GM12864 (cell line): ENCODE measurements at regions not wholly inside any gene's neighbourhood (a gene's known extent, or its start where the extent isn't known, plus 50 kb on each side); places are given as distances from the start of the nearest gene placed in this dataset.
"Not testable (repeated sequence)": the region's sequence is repeated elsewhere in the genome, so short reads cannot be mapped to it uniquely, and the experiment has no call there.

Experiments used
- DNase-seq: peaks from one replicate; pipeline ENCODE4 v3.0.0-alpha.2; 2011; ENCODE audit warnings: low read depth
- H3K4me3 ChIP-seq: 2 replicates; pipeline ENCODE4 v1.5.1; 2011; ENCODE audit warnings: mild to moderate bottlenecking, low read depth, low read length, control low read depth
- TF ChIP-seq, protein P1 (sequence below): IDR thresholded peaks from 2 replicates; pipeline ENCODE4 v1.5.1; 2011; ENCODE audit warnings: low read depth, mild to moderate bottlenecking, moderate library complexity, low read length, control low read depth, inconsistent platforms; ENCODE audit errors: missing control alignments

DNA sequence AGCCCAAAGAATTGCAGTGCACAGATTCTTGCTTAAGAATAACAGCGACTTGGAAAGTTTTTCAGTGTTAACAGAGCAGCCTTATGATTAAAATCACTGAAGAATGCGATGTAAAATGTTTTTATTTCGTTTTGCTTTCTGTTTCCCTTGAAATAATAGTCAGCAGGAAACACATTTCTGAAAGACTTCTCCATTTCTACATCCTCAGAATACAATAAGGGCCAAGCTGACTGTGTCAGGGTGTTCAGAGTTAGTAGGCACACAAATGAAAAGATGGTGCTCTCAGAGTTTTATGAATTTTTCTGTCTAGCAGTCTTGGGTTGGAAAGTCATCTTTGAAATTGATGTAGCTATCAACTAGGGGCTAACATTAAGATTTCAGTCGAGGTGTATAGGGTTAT, 582.9 kb upstream of the RBFOX1 start:
- no peak overlapping the region for H3K4me3 ChIP-seq
- DNase-seq: no peak
- TF ChIP-seq, protein P1, sequence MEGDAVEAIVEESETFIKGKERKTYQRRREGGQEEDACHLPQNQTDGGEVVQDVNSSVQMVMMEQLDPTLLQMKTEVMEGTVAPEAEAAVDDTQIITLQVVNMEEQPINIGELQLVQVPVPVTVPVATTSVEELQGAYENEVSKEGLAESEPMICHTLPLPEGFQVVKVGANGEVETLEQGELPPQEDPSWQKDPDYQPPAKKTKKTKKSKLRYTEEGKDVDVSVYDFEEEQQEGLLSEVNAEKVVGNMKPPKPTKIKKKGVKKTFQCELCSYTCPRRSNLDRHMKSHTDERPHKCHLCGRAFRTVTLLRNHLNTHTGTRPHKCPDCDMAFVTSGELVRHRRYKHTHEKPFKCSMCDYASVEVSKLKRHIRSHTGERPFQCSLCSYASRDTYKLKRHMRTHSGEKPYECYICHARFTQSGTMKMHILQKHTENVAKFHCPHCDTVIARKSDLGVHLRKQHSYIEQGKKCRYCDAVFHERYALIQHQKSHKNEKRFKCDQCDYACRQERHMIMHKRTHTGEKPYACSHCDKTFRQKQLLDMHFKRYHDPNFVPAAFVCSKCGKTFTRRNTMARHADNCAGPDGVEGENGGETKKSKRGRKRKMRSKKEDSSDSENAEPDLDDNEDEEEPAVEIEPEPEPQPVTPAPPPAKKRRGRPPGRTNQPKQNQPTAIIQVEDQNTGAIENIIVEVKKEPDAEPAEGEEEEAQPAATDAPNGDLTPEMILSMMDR: no peak

DNA sequence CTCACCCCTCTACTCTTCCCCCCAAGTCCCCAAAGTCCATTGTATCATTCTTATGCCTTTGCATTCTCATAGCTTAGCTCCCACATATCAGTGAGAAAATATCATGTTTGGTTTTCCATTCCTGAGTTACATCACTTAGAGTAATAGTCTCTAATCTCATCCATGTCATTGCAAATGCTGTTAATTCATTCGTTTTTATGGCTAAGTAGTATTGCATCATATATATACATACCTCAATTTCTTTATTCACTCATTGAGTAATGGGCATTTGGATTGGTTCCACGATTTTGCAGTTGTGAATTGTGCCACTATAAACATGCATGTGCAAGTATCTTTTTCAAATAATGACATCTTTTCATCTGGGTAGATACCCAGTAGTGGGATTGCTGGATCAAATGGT, 596.3 kb upstream of the RBFOX1 start:
- H3K4me3 ChIP-seq, DNase-seq: not testable (repeated sequence)

DNA sequence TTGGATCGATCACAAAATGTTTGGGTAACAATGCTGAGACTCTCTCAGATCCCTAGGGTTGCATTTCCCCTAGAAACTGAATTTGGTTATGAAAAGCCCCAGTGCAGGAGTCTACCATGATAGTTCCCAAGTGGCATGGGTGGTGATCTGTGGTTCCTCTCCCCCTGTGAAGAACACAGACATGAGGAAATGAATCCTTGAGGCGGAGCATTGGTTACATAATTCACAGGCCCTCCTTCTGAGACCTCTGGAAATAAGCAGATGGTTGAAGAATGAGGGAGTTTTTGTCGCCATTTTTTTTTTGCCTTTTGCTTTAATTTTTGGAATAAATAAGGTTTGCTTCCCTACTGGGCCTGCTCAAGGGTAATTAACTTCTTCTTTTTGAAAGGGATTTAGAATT, 597.0 kb upstream of the RBFOX1 start:
- no peak for DNase-seq
- TF ChIP-seq, protein P1: no peak
- H3K4me3 ChIP-seq: no peak overlapping the region

DNA sequence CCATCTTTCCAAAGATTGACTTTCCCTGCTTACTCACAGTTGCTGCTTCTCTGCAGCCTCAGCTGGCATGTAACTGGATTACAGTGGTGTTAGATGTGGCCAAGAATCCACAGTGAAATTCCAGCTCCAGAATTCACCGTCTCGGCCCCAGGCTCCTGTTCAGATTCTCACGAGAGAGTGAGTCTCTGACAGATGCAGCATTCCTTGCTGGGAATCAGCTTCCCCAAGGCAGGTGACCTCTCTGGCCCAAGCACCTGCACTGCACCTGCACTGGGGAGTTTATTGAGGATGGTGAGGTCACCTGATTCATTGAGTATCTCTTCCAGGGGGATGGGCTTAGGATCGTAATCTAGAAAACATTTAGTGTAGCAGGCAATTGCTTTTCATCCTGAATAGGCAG, 600.5 kb upstream of the RBFOX1 start:
- TF ChIP-seq, protein P1: no peak
- H3K4me3 ChIP-seq: no peak overlapping the region
- DNase-seq: no peak

DNA sequence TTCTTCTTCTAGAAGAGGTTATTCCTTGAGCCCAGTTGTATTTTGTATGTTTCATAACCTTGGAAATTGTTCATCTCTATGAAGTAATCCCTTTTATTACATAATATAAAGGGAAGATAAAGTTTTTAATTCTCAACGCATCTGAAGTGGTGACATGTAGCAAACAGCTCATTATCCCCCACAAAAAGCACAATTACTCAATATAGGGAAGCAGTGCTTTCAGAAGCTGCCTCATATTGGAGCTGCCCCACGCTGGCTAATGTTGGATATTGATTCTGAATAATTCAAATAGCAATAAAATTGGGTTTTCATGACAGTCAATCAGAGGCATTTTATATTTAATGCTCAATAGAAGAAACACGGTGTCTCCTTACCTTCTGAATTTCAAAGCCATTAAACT, 604.3 kb upstream of the RBFOX1 start:
- DNase-seq: no peak
- H3K4me3 ChIP-seq: no peak overlapping the region
- TF ChIP-seq, protein P1: no peak

DNA sequence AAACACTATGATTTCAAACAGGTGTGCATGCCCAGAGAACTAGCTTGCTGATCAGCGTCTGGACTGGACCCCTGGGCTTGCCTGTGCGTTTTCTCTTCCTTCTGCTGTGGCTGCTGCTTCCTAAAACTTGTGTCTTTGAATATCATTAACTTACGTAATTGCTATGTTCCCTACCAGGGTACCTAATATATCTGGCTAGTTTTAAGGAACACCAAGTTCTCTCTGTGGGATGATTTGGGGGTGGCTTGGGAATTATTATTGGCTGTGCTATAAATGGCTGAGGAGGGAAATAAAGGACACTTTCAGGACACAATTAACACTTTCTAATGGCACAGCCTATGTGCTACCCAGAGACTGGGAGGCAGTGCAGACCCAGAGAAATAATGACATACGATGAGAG, 606.0 kb upstream of the RBFOX1 start:
- no peak for DNase-seq
- TF ChIP-seq, protein P1: no peak
- H3K4me3 ChIP-seq: no peak overlapping the region

DNA sequence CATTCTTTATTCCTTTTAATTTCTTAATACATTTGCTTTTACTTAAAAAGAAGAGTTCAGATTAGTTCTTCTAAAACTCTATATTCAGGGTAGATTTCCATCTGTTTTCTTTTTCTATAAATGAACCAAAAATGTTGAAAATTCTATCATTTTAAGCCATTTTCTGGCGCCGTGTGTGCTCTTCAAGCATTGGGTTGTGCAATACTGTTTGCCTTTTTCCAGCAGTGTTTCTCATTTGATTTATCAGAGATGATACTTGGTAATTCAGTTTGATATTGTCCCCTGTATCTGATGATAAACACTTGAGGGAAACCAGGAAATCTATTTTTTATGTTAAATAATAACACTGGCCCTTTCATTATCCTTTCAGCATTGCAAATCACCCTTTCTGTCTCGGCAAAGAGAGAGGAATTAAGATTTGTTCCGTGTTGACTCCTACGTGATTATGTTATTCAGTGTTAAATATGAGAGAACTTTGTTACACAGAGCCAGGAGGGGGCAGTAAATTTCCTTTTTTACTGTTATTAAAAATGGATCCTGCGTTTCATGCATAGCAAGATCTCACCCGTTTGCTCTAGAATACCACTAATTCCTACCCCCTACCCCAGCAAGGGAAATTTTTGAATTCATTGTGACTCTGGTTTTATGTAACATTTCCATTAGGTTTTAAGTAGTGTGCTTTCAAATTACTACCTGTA, 606.9 kb upstream of the RBFOX1 start:
- H3K4me3 ChIP-seq: no peak overlapping the region
- TF ChIP-seq, protein P1: no peak
- DNase-seq: no peak

DNA sequence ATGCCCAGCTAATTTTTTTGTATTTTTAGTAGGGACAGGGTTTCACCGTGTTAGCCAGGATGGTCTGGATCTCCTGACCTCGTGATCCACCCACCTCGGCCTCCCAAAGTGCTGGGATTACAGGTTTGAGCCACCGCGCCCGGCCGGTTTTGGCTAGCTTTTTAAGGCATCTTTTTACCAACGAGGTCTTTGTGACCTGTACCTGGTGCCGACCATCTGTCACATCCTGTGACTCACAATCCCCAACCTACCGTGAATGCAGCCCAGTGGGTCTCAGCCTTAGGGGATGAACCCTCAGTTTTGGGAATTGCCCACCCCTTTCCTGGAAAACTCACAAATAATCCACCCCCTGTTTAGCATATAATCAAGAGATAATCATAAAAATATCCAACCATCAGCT, 607.4 kb upstream of the RBFOX1 start:
- not testable (repeated sequence) for H3K4me3 ChIP-seq, DNase-seq
